ENCODE measurements at regions not wholly inside any gene's neighbourhood (a gene's known extent, or its start where the extent isn't known, plus 50 kb on each side); places are given as distances from the start of the nearest gene placed in this dataset.

DNA sequence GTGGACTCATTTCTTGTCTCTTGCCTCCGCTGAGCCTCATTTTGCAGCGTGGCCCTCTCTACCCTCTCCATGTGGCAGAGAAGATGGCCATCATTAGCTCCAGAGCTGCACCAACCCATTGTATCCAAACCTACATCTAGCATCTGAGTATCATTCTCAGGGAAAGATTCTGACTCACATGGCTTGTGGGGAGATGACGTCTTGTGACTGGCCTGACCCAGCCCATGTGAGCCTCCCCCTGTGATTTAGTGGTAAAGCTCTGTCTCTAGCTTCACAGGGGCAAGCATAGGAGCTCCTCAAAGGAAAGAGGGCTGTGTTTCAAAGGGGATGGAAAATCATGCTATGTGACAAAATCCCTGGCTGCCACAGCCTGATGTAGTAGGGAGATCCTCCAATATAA is 87.4 kb upstream of the RBMS1 start:
- Histone ChIP-seq H3K27ac (no peak overlapping the region), H3K9me3 (no peaks in the 10 kb centered on the region), H3K27me3 (no peaks in the 10 kb centered on the region), H3K36me3 (no peaks in the 10 kb centered on the region), H3K4me1 (peaks cover 4 to 12% of the 10 kb centered on the region in 2 donors), H3K4me3 (no peak overlapping the region)
- intact Hi-C loops (cut with DNase I): no loop called here
- no peak for ATAC-seq
- TF ChIP-seq, protein P1, sequence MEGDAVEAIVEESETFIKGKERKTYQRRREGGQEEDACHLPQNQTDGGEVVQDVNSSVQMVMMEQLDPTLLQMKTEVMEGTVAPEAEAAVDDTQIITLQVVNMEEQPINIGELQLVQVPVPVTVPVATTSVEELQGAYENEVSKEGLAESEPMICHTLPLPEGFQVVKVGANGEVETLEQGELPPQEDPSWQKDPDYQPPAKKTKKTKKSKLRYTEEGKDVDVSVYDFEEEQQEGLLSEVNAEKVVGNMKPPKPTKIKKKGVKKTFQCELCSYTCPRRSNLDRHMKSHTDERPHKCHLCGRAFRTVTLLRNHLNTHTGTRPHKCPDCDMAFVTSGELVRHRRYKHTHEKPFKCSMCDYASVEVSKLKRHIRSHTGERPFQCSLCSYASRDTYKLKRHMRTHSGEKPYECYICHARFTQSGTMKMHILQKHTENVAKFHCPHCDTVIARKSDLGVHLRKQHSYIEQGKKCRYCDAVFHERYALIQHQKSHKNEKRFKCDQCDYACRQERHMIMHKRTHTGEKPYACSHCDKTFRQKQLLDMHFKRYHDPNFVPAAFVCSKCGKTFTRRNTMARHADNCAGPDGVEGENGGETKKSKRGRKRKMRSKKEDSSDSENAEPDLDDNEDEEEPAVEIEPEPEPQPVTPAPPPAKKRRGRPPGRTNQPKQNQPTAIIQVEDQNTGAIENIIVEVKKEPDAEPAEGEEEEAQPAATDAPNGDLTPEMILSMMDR (IDR thresholded peaks at IDR 0.05): no peak
- no peak for DNase-seq

DNA sequence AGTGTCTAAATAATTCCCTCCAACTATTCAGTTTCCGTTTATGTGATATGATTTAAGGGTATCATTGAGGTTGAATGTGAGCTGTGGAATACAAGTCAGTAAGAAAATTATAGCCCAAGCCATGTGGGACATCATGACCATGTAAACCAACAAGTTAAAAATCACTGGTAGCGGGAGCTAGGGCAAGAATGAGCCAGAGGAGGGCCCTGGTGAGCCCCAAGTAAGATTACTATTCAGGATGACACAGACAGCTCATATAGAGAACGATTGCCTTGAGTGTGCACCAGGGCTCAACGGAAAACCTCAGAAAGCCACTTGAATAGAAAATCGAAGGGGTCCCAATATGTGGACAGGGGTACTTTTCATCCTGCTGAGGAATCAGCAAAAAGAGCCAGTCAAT is 87.8 kb upstream of the RBMS1 start:
- TF ChIP-seq, protein P1 (IDR thresholded peaks at IDR 0.05): no peak
- ATAC-seq (no peak), DNase-seq (no peak)
- H3K4me1 ChIP-seq: peaks cover 4 to 12% of the 10 kb centered on the region in 2 donors
- H3K27me3 ChIP-seq: no peaks in the 10 kb centered on the region
- no peaks in the 10 kb centered on the region for H3K36me3 ChIP-seq
- no peak overlapping the region for H3K4me3 ChIP-seq
- H3K9me3 ChIP-seq: no peaks in the 10 kb centered on the region
- intact Hi-C loops (cut with DNase I): no loop called here
- H3K27ac ChIP-seq: no peak overlapping the region

DNA sequence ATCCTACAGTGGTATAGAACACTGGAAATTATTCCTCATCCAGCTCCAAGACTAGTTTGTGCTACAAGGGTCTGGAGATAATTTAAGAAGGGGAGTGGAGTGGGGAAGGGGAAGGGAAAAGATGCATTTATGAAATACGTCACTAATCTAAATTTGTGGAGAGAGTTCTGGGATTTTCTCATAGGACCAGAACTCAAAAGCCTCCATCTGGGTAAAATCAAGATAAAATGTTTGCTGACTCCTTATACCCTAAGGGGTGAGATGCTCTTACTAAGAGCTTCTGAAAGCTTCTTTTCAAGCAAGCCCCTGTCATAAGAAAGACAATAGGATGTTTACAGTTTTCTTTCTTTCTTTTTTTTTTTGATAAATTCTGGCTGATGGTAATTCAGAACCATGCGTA is 88.5 kb upstream of the RBMS1 start:
- Histone ChIP-seq H3K27me3 (no peaks in the 10 kb centered on the region), H3K4me1 (peaks cover 4 to 12% of the 10 kb centered on the region in 2 donors), H3K9me3 (no peaks in the 10 kb centered on the region), H3K27ac (no peak overlapping the region), H3K36me3 (no peaks in the 10 kb centered on the region), H3K4me3 (no peak overlapping the region)
- TF ChIP-seq, protein P1 (IDR thresholded peaks at IDR 0.05): no peak
- ATAC-seq: no peak
- no peak for DNase-seq
- intact Hi-C loops (cut with DNase I): no loop called here

DNA sequence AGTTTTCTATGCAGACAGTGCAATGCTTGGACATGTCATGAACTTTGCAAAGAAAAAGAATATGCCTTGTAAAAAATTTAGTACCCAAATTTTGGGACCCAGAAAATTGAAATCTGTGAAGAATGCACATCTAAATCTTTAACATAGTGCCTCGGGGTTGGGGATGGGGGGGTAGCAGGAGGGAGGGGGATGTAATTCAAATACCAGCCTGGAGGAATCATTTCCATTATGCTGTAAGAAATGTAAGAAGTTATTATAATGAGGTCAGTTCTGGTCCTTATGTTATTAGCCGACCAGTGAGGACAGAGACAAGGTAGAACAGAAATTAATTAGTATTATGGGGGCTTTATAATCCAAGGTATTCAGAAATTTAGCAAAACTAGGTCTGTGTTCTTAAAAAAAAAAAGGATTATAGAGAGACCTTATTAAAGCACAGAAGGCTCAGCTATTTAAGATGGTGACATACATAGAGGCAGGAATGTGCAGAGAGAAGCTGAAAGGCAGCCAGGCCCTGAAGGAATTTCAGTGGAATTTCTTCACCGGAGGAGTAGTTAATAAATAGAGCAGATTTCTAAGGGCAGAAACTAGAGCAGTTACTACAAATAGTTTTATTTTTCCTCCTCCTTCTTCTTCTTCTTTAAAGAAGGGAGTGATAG is 89.0 kb upstream of the RBMS1 start:
- peak; percentile 76 for ATAC-seq
- TF ChIP-seq, protein P1 (IDR thresholded peaks at IDR 0.05): no peak
- peak overlapping the region; percentile 20 to 57 for H3K27ac ChIP-seq
- H3K36me3 ChIP-seq: no peaks in the 10 kb centered on the region
- intact Hi-C loops (cut with DNase I): no loop called here
- no peaks in the 10 kb centered on the region for H3K9me3 ChIP-seq
- H3K4me1 ChIP-seq: peaks cover 4 to 12% of the 10 kb centered on the region in 2 donors
- no peaks in the 10 kb centered on the region for H3K27me3 ChIP-seq
- H3K4me3 ChIP-seq: no peak overlapping the region
- peak in 1 of 4 donors; percentile 36 for DNase-seq

DNA sequence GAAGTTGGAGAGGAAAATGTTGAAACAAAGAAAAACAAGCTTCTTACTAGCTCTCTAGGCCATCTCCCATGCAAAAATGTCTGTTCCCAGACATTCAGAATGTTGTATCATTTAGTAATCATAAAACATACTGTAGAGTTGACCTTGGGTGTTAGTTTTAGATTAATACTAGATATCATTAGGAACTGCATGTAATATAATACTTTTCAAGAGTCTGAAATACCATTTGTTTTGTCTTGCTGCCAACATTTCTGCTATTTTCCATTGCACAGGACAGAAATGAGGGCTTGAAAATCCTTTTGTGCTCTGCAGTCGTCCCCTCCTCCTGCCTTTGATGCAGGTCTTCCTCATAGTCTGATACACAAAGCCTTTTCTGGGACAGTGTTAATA is 89.5 kb upstream of the RBMS1 start:
- Histone ChIP-seq H3K4me3 (no peak overlapping the region), H3K27me3 (no peaks in the 10 kb centered on the region), H3K9me3 (no peaks in the 10 kb centered on the region), H3K27ac (peak overlapping the region; percentile 20 to 57), H3K4me1 (peaks cover 4 to 12% of the 10 kb centered on the region in 2 donors), H3K36me3 (no peaks in the 10 kb centered on the region)
- DNase-seq: peak in 2 of 4 donors; percentile 42 to 60
- intact Hi-C loops (cut with DNase I): no loop called here
- TF ChIP-seq, protein P1 (IDR thresholded peaks at IDR 0.05): no peak
- peak; percentile 79 for ATAC-seq
